H1 (cell line): ENCODE measurements at regions not wholly inside any gene's neighbourhood (a gene's known extent, or its start where the extent isn't known, plus 50 kb on each side); places are given as distances from the start of the nearest gene placed in this dataset.

Source experiments
- CREB1 ChIP-seq: IDR thresholded peaks from 2 replicates; pipeline ENCODE4 v1.6.1; 2012; ENCODE audit warnings: inconsistent platforms
- CTBP2 ChIP-seq: IDR thresholded peaks from 2 replicates; pipeline ENCODE4 v1.7.0; 2011; ENCODE audit warnings: borderline replicate concordance, mild to moderate bottlenecking, moderate library complexity, mixed read lengths, low read length; ENCODE audit not compliant: insufficient read depth, insufficient read length
- MAX ChIP-seq: IDR thresholded peaks from 2 replicates; pipeline ENCODE4 v1.6.1; 2012; ENCODE audit warnings: inconsistent platforms
- POU5F1 ChIP-seq: IDR thresholded peaks from 2 replicates; pipeline ENCODE4 v1.6.1; 2011; ENCODE audit warnings: low read depth, mild to moderate bottlenecking, low read length, moderate library complexity

GRCh38 chr20:53693262-53693871 lies 99.7 kb upstream of the ZNF217 start (continued):
- TF ChIP-seq MAX: no peak
- TF ChIP-seq POU5F1: no peak
- TF ChIP-seq CREB1: no peak
- TF ChIP-seq CTBP2: no peak
